H1 (cell line): ENCODE measurements at regions not wholly inside any gene's neighbourhood (a gene's known extent, or its start where the extent isn't known, plus 50 kb on each side); places are given as distances from the start of the nearest gene placed in this dataset.

Source experiments
- CHD2 ChIP-seq: IDR thresholded peaks from 2 replicates; pipeline ENCODE4 v1.6.1; 2012; ENCODE audit warnings: low read length, improper control_type of control experiment
- CHD7 ChIP-seq: fragments of 300-600 bp; sonication (generic); IDR thresholded peaks from 2 replicates; pipeline ENCODE4 v1.7.1; 2012; ENCODE audit warnings: low read length, moderate library complexity, mild to moderate bottlenecking, inconsistent platforms; ENCODE audit not compliant: insufficient replicate concordance
- EZH2 ChIP-seq: fragments of 200-600 bp; sonication (generic); IDR thresholded peaks from 2 replicates; pipeline ENCODE4 v1.7.1; 2012; ENCODE audit warnings: low read depth, mild to moderate bottlenecking, moderate library complexity, low read length, inconsistent platforms; ENCODE audit not compliant: severe bottlenecking
- KDM5A ChIP-seq: fragments of 200-600 bp; IDR thresholded peaks from 2 replicates; pipeline ENCODE4 v1.7.1; 2012; ENCODE audit warnings: mild to moderate bottlenecking, low read length, inconsistent platforms, mixed read lengths
- NRF1 ChIP-seq: IDR thresholded peaks from 2 replicates; pipeline ENCODE4 v1.6.1; 2011; ENCODE audit warnings: mild to moderate bottlenecking, low read depth, low read length, improper control_type of control experiment
- RXRA ChIP-seq: IDR thresholded peaks from 2 replicates; pipeline ENCODE4 v1.6.1; 2011; ENCODE audit warnings: low read depth, mild to moderate bottlenecking, low read length, moderate library complexity; ENCODE audit not compliant: insufficient read depth
- USF2 ChIP-seq: IDR thresholded peaks from 2 replicates; pipeline ENCODE4 v1.6.1; 2011; ENCODE audit warnings: low read length, improper control_type of control experiment
- TF ChIP-seq, protein P1 (sequence below), 3 experiments: IDR thresholded peaks; 1 replicate in 2 of 3; 2 replicates in 1 of 3; pipeline versions ENCODE4 v1.5.1 to v1.6.1; 2011; ENCODE audit warnings: low read length in 3 of 3, mild to moderate bottlenecking in 3 of 3, inconsistent platforms in 2 of 3, low read depth in 1 of 3, moderate library complexity in 1 of 3; ENCODE audit not compliant: insufficient read depth in 1 of 3; ENCODE audit errors: control extremely low read depth in 1 of 3

GRCh38 chr4:127506283-127506682 is 126.5 kb upstream of the INTU start (continued):
- TF ChIP-seq CHD7 = no peak
- TF ChIP-seq NRF1 = no peak
- no peak for TF ChIP-seq EZH2
- no peak for TF ChIP-seq RXRA
- no peak for TF ChIP-seq KDM5A
- TF ChIP-seq, protein P1, sequence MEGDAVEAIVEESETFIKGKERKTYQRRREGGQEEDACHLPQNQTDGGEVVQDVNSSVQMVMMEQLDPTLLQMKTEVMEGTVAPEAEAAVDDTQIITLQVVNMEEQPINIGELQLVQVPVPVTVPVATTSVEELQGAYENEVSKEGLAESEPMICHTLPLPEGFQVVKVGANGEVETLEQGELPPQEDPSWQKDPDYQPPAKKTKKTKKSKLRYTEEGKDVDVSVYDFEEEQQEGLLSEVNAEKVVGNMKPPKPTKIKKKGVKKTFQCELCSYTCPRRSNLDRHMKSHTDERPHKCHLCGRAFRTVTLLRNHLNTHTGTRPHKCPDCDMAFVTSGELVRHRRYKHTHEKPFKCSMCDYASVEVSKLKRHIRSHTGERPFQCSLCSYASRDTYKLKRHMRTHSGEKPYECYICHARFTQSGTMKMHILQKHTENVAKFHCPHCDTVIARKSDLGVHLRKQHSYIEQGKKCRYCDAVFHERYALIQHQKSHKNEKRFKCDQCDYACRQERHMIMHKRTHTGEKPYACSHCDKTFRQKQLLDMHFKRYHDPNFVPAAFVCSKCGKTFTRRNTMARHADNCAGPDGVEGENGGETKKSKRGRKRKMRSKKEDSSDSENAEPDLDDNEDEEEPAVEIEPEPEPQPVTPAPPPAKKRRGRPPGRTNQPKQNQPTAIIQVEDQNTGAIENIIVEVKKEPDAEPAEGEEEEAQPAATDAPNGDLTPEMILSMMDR (IDR thresholded peaks at IDR 0.05; ENCODE audit: control extremely low read depth in 1 of 3, insufficient read depth in 1 of 3, low read depth in 1 of 3, low read length in 3 of 3) = no peak
- no peak for TF ChIP-seq CHD2
- no peak for TF ChIP-seq USF2
